Activated CD8-positive, alpha-beta T cell treated with anti-CD3 and anti-CD28 coated beads for 36 hours (primary cell): ENCODE measurements at regions not wholly inside any gene's neighbourhood (a gene's known extent, or its start where the extent isn't known, plus 50 kb on each side); places are given as distances from the start of the nearest gene placed in this dataset.

Experiments used
- ATAC-seq: fragments of 200-7000 bp; cut with Tn5 transposase; one replicate; pipeline ENCODE4 v1.10.0; 2021; ENCODE audit warnings: mild to moderate bottlenecking, moderate library complexity
- CTCF ChIA-PET: fragments of 350-600 bp; sonication (Branson Sonifier 250); formaldehyde crosslinking; loops from one replicate; lab custom pipeline; 2021; ENCODE audit warnings: antibody characterized with exemption; lab: Charles Lee
- POLR2A ChIA-PET: fragments of 350-600 bp; sonication (Branson Sonifier 250); formaldehyde crosslinking; loops from one replicate; lab custom pipeline; 2021; ENCODE audit warnings: antibody characterized with exemption; lab: Charles Lee
- DNase-seq: peaks from one replicate; pipeline ENCODE4 v3.0.0-alpha.2; 2020
- H3K27ac Mint-ChIP-seq: one replicate; pipeline ENCODE4 v1.8.0; 2021; ENCODE audit warnings: mild to moderate bottlenecking, mixed read lengths
- H3K27me3 Mint-ChIP-seq: one replicate; pipeline ENCODE4 v1.8.0; 2021; ENCODE audit warnings: mixed read lengths
- H3K36me3 Mint-ChIP-seq: one replicate; pipeline ENCODE4 v1.8.0; 2021; ENCODE audit warnings: low read depth, mixed read lengths
- H3K4me1 Mint-ChIP-seq: one replicate; pipeline ENCODE4 v1.8.0; 2021; ENCODE audit warnings: low read depth, mixed read lengths
- H3K4me3 Mint-ChIP-seq: one replicate; pipeline ENCODE4 v1.8.0; 2021; ENCODE audit warnings: mild to moderate bottlenecking, moderate library complexity, mixed read lengths
- H3K9me3 Mint-ChIP-seq: one replicate; pipeline ENCODE4 v1.8.0; 2021; ENCODE audit warnings: mixed read lengths
- CTCF ChIP-seq: fragments of 200-600 bp; IDR thresholded peaks from one replicate; pipeline ENCODE4 v1.8.0; 2022; ENCODE audit warnings: antibody characterized with exemption, mild to moderate bottlenecking
- intact Hi-C: fragments of 100-400 bp; cut with micrococcal nuclease; formaldehyde crosslinking; loops from one replicate; pipeline ENCODE4 v1.10.0; 2022

DNA sequence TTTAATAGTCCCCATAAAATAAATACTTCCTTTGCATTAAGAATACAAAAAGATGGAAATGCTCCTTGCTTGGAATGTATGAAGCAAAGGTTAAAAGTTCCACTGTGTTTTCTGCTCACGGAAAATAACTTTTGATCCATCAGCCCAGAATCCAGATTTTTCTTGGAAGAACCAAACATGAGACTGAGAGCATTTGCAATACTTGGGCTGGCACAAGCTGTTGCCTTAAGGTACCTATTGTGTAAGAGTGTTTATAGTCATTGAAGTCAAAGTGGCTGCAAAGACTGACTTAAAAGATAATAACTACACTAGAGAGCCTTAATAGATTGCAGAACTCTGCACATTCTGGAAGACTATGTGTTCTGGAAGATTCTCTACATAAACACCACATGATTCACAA lies 281.4 kb downstream of the RAB28 start:
- ATAC-seq, result no peak
- H3K4me1 Mint-ChIP-seq, result no peaks in the 10 kb centered on the region
- no peak for DNase-seq
- intact Hi-C loops, result no loop called here
- H3K36me3 Mint-ChIP-seq, result no peaks in the 10 kb centered on the region
- no peaks in the 10 kb centered on the region for H3K9me3 Mint-ChIP-seq
- no peak overlapping the region for H3K27ac Mint-ChIP-seq
- no peak for TF ChIP-seq CTCF
- ChIA-PET POLR2A (no interaction called here), CTCF (no interaction called here)
- no peak overlapping the region for H3K4me3 Mint-ChIP-seq
- no peaks in the 10 kb centered on the region for H3K27me3 Mint-ChIP-seq

DNA sequence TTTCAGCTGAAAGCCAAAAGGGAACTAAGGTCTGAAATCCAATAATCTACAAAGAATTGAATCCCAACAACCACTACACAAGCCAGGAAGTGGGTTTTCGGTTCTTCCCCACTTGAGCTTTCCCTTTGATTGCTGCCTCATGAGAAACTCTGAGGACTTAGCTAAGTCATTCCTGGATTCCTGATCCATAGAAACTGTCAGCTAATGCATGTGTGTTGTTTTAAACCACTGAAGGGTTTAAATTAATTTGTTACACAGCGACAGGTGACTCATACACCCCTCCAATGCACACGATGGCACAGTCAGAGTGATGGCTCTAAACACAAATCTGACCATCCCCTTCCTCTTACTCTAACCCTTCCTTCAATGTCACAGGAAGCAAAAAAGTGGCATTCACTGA lies 282.9 kb downstream of the RAB28 start:
- H3K9me3 Mint-ChIP-seq, result no peaks in the 10 kb centered on the region
- no peaks in the 10 kb centered on the region for H3K27me3 Mint-ChIP-seq
- DNase-seq (no peak), ATAC-seq (no peak)
- H3K36me3 Mint-ChIP-seq, result no peaks in the 10 kb centered on the region
- intact Hi-C loops, result no loop called here
- no peak overlapping the region for H3K4me3 Mint-ChIP-seq
- H3K4me1 Mint-ChIP-seq, result no peaks in the 10 kb centered on the region
- H3K27ac Mint-ChIP-seq, result no peak overlapping the region
- TF ChIP-seq CTCF, result no peak
- POLR2A ChIA-PET, result no interaction called here
- CTCF ChIA-PET, result no interaction called here

DNA sequence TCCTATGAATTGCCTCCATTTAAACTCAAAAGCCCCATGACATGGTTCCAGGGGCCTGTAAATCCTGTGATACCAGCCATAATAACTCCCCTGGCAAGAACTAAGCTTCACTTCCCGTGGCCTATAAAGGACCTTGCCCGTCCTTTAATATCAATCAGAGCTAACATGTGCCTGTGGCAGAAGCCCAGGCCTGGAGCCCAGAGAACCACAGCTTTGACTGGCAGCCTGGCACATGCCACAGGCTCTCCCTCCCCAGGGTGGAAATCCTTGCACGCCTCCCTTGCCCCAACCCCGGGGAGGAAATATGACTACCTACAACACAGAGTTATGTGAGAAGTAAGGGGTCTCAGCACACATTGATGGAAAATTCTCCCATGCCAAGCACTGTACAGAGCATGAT lies 287.4 kb downstream of the RAB28 start:
- intact Hi-C loops, result no loop called here
- POLR2A ChIA-PET, result no interaction called here
- Mint-ChIP-seq H3K9me3 (peaks cover 2% of the 10 kb centered on the region), H3K4me1 (no peaks in the 10 kb centered on the region), H3K4me3 (no peak overlapping the region), H3K36me3 (peaks cover 1% of the 10 kb centered on the region), H3K27ac (no peak overlapping the region), H3K27me3 (no peaks in the 10 kb centered on the region)
- DNase-seq (no peak), ATAC-seq (no peak)
- TF ChIP-seq CTCF, result no peak
- CTCF ChIA-PET, result no interaction called here

DNA sequence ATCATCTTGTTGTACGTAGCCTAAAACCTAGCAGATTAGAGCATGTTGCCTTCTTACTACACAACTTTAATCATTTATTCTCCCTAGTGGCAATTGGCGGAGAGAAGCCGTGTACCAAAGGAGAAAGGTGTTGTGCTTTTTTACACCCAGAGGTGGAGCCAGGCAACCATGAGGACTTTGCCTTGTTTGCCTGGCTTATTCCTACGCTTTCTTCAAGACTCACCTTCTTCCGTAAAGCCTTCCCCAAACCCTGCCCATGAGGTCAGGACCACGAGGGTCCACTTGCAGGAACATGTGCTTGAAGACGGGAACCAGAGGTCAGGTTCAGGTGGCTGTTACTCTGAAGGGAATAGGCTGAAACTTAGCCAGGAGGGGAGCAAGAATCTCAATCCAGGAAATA lies 290.5 kb downstream of the RAB28 start:
- H3K36me3 Mint-ChIP-seq, result peaks cover 1% of the 10 kb centered on the region
- CTCF ChIA-PET, result no interaction called here
- no peak overlapping the region for H3K27ac Mint-ChIP-seq
- no peaks in the 10 kb centered on the region for H3K4me1 Mint-ChIP-seq
- peaks cover 2% of the 10 kb centered on the region for H3K9me3 Mint-ChIP-seq
- no peak for ATAC-seq
- TF ChIP-seq CTCF, result no peak
- no peak for DNase-seq
- POLR2A ChIA-PET, result no interaction called here
- intact Hi-C loops, result no loop called here
- no peak overlapping the region for H3K4me3 Mint-ChIP-seq
- H3K27me3 Mint-ChIP-seq, result no peaks in the 10 kb centered on the region

DNA sequence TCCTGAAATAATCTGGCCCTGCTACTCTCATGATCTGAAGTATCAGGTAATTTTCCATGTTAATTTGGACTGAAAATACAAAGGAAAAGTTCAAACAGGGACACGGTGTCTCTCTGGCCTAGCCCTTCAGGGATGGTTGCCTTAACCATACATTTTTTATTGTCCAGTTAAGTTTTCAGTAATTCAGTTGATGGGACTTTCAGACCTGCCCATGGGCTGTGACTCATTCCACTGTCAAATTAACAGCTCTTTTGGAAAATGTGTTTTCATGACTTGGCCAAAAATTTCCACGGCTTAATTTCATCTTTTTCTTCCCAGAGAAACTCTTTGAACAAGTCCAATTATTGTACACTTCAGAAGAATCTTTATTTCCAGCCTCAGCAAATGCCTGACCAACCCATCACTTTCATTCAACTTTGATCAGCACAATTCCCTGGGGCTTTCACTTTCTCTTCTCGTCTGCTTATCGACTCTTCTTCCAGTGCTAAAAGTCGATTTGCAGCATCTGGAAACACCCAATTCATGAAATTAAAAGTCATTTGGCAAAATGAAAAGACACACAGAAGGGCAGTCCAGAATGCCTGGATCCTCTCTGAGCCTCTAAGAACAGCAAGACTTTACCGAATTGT lies 293.9 kb downstream of the RAB28 start:
- Mint-ChIP-seq H3K9me3 (peaks cover 3% of the 10 kb centered on the region), H3K36me3 (peaks cover 3% of the 10 kb centered on the region), H3K4me3 (no peak overlapping the region), H3K27me3 (no peaks in the 10 kb centered on the region), H3K4me1 (no peaks in the 10 kb centered on the region), H3K27ac (no peak overlapping the region)
- no peak for ATAC-seq
- no peak for TF ChIP-seq CTCF
- intact Hi-C loops, result no loop called here
- DNase-seq, result no peak
- ChIA-PET POLR2A (no interaction called here), CTCF (no interaction called here)
